ENCODE measurements at regions not wholly inside any gene's neighbourhood (a gene's known extent, or its start where the extent isn't known, plus 50 kb on each side); places are given as distances from the start of the nearest gene placed in this dataset.

- peak overlapping the region in 1 of 10 donors; percentile 67 for H3K27ac Mint-ChIP-seq
- H3K27me3 Mint-ChIP-seq = peaks cover 2 to 15% (median 8%) of the 10 kb centered on the region in 5 donors
- no peaks in the 10 kb centered on the region for H3K9me3 Mint-ChIP-seq
- H3K4me3 Mint-ChIP-seq = no peak overlapping the region
- POLR2A ChIA-PET = no interaction called here
- DNase-seq (no peak), ATAC-seq (no peak)
- H3K36me3 Mint-ChIP-seq = no peaks in the 10 kb centered on the region
- H3K4me1 Mint-ChIP-seq = peaks cover 0 to 19% (median 7%) of the 10 kb centered on the region in 4 donors
Observed at GRCh38 chr20:50280851-50281655, 90.4 kb downstream of the CEBPB start.

DNA sequence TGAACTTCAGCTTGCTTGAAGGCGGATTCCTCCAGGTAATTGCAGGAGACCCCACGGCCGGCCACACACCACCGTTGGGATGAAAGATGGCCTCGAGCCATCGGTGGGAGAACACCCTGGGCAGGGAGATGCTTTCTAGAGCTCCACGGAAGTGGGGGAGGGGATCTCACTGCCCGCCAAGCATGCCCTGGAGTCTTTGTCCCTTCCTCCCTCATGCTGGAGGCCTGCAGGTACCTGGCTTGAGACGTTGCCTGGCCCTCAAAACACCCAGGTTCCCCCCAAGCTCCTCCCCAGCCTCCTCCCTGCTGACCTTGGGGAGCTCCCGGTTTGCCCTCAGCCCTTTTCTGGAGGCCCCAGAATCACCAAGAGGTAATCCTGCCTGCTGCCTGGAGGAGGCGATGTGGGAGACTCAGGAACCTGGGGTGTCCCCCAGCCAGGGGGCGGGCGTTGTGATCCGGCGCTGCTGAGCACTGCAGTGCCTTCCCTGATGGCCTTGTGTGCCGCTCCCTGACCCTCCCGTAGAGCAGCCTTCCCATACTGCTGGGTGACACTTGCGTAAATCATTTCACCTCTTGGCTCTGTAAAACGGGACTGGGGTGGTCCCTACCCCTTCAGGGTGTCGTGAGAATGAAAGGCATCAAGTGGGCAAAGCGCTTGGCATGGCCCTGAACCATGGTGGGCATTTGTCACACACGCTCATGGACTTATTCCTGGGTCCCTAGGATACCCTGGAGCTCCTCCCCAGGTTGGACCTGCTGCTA is 91.4 kb downstream of the CEBPB start:
- no peak overlapping the region for H3K27ac Mint-ChIP-seq
- no peak overlapping the region for H3K4me3 Mint-ChIP-seq
- ATAC-seq (no peak), DNase-seq (no peak)
- no peaks in the 10 kb centered on the region for H3K36me3 Mint-ChIP-seq
- peaks cover 2 to 12% (median 8%) of the 10 kb centered on the region in 5 donors for H3K27me3 Mint-ChIP-seq
- POLR2A ChIA-PET = no interaction called here
- H3K9me3 Mint-ChIP-seq = no peaks in the 10 kb centered on the region
- peaks cover 0 to 22% (median 7%) of the 10 kb centered on the region in 4 donors for H3K4me1 Mint-ChIP-seq

DNA sequence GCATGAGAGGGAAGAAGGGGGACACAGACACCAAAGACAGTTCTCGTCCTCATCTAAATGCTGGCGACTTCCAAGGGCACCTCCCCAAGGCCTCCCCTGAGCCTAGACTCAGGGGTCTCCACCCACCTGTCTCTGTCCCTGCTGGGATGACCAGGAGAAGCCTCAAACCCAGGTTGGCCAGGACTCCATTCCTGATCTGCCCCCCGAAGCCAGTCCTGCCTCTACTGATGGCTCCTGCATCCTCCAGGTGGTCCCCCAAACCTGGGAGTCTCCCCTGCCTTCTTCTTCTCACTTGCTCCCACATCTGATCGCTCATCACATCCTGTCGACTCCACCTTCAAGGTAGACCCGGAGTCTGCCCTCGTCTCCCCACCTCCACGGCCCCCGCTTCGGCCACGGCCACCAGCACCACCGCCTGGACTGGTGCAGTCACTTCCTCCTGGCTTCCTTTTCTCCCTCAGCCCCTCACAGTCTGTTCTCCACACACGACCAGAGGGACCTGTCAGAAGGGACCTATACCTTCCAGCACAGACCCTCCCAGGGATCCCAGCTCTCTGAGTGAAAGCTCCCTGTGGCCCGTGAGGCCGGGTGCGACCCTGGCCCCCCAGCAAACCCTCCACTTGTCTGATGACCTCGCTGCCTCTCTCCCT is 92.1 kb downstream of the CEBPB start:
- Mint-ChIP-seq H3K4me3 (no peak overlapping the region), H3K27me3 (peaks cover 2 to 9% (median 8%) of the 10 kb centered on the region in 5 donors), H3K9me3 (no peaks in the 10 kb centered on the region), H3K4me1 (peaks cover 0 to 22% (median 7%) of the 10 kb centered on the region in 4 donors), H3K27ac (peak overlapping the region in 1 of 10 donors; percentile 41), H3K36me3 (no peaks in the 10 kb centered on the region)
- no peak for ATAC-seq
- no peak for DNase-seq
- POLR2A ChIA-PET = no interaction called here

DNA sequence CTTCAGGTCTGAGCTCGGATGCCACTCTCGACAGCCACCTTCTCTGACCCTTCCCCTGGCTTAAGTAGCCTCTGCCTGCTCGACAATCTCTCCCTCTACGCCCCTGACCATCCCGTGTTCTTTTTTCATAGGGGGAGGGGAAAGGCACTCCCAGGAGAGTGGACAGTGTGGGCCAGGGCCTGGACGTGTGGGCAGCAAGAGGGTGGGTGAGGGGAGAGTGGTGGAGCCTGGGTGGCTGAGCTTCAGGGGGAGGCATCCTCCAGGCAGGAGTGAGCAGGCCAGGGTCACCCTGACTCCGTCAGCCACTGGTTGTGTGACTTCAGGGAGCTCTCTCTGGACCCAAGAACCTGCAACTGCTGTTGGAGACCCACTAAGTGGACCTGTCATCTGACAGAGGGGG is 92.7 kb downstream of the CEBPB start:
- H3K4me3 Mint-ChIP-seq = no peak overlapping the region
- ATAC-seq = no peak
- DNase-seq = no peak
- peaks cover 0 to 22% (median 7%) of the 10 kb centered on the region in 4 donors for H3K4me1 Mint-ChIP-seq
- H3K27me3 Mint-ChIP-seq = peaks cover 5 to 14% (median 8%) of the 10 kb centered on the region in 5 donors
- H3K9me3 Mint-ChIP-seq = no peaks in the 10 kb centered on the region
- peak overlapping the region in 1 of 10 donors; percentile 41 for H3K27ac Mint-ChIP-seq
- POLR2A ChIA-PET = no interaction called here
- H3K36me3 Mint-ChIP-seq = no peaks in the 10 kb centered on the region

- Mint-ChIP-seq H3K4me3 (no peak overlapping the region), H3K27ac (no peak overlapping the region), H3K36me3 (no peaks in the 10 kb centered on the region), H3K27me3 (peaks cover 5 to 20% (median 8%) of the 10 kb centered on the region in 5 donors), H3K4me1 (peaks cover 0 to 22% (median 7%) of the 10 kb centered on the region in 4 donors), H3K9me3 (no peaks in the 10 kb centered on the region)
- DNase-seq (no peak), ATAC-seq (no peak)
- POLR2A ChIA-PET = no interaction called here
Observed at GRCh38 chr20:50283922-50284810, 93.5 kb downstream of the CEBPB start.

GRCh38 chr20:50284811-50285375 is 94.3 kb downstream of the CEBPB start:
- Mint-ChIP-seq H3K27me3 (peaks cover 6 to 25% (median 11%) of the 10 kb centered on the region in 5 donors), H3K4me3 (no peak overlapping the region), H3K4me1 (peaks cover 0 to 22% (median 7%) of the 10 kb centered on the region in 4 donors), H3K9me3 (no peaks in the 10 kb centered on the region), H3K27ac (peak overlapping the region in 1 of 10 donors; percentile 11), H3K36me3 (no peaks in the 10 kb centered on the region)
- POLR2A ChIA-PET = no interaction called here
- DNase-seq (no peak), ATAC-seq (no peak)

DNA sequence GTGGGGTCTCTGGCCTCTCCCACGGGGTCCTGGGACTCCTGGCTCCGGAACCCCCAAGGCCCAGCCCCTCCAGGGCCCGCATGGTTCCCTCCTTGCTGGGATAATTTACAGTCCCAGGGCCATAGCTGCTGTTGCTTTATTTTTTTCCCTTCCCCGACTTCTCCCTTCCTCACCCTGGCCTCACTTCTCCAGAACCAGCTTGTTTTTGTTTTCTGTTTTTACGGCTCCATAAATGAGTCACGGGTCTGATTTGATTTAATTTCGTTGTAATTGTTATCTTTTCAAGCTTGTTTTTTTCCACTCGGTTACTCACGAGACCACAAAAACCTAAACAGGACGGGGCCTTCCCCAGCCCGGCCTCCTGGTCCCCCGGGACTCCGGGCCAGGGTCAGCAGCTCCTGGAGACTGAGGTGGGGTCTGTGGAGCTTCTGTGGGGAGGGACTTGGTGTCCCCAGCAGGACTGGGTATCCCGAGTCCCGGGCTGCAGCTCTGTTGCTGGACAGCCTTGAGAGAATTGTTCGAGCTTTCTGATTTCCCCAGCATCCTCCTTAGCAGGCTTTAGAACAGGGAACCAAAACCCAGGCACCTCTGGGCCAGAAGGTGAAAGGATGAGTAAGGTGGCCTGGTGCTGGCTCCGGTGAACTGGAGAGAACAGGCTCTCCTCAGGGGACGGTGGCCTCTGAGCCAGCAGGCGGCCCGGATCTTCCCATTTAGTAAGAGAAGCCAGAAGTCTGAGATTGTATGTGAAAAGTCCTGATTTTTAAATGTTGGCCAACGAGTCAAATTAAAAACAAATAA is 94.9 kb downstream of the CEBPB start:
- ATAC-seq (no peak), DNase-seq (no peak)
- Mint-ChIP-seq H3K9me3 (no peaks in the 10 kb centered on the region), H3K27ac (peak overlapping the region in 1 of 10 donors; percentile 11), H3K4me1 (peaks cover 0 to 22% (median 7%) of the 10 kb centered on the region in 4 donors), H3K27me3 (peaks cover 8 to 31% (median 13%) of the 10 kb centered on the region in 5 donors), H3K36me3 (no peaks in the 10 kb centered on the region), H3K4me3 (peak overlapping the region in 1 of 10 donors; percentile 21)
- POLR2A ChIA-PET = interaction anchor here (0.6 kb wide), 1 partner anchor 736 kb away, joined by 3 read pairs; no protein-coding TSS in a partner anchor

DNA sequence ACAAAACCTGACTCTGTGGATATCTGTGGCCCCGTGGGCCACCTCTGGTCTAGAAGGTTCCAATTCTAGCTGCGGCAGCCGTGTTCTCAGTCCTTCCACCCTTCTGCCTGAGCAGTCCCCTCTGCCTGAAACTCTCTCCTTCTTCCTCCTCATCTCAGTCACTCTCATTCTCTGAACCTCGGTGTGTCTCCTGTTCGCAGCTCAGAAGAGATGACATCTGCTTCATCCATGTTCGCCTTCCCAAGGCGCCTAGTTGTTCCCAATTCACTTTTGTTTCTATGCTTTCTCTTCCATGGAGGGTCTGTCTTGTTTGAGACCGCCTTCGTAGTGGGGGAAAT is 95.5 kb downstream of the CEBPB start:
- H3K4me3 Mint-ChIP-seq = peak overlapping the region in 1 of 10 donors; percentile 15
- peaks cover 6 to 37% (median 16%) of the 10 kb centered on the region in 5 donors for H3K27me3 Mint-ChIP-seq
- peak overlapping the region in 2 of 10 donors; percentile 11 to 42 for H3K27ac Mint-ChIP-seq
- ATAC-seq (no peak), DNase-seq (no peak)
- POLR2A ChIA-PET = no interaction called here
- no peaks in the 10 kb centered on the region for H3K36me3 Mint-ChIP-seq
- H3K9me3 Mint-ChIP-seq = no peaks in the 10 kb centered on the region
- peaks cover 0 to 22% (median 7%) of the 10 kb centered on the region in 4 donors for H3K4me1 Mint-ChIP-seq

- ATAC-seq = no peak
- Mint-ChIP-seq H3K4me1 (peaks cover 0 to 22% (median 7%) of the 10 kb centered on the region in 4 donors), H3K9me3 (no peaks in the 10 kb centered on the region), H3K36me3 (no peaks in the 10 kb centered on the region), H3K27ac (peak overlapping the region in 1 of 10 donors; percentile 11), H3K4me3 (no peak overlapping the region), H3K27me3 (peaks cover 4 to 39% (median 20%) of the 10 kb centered on the region in 5 donors)
- no peak for DNase-seq
- POLR2A ChIA-PET = no interaction called here
Observed at GRCh38 chr20:50286609-50287008, 96.0 kb downstream of the CEBPB start.

GRCh38 chr20:50287512-50287911 is 96.9 kb downstream of the CEBPB start:
- H3K36me3 Mint-ChIP-seq = no peaks in the 10 kb centered on the region
- no peaks in the 10 kb centered on the region for H3K9me3 Mint-ChIP-seq
- no peak for DNase-seq
- H3K27me3 Mint-ChIP-seq = peaks cover 4 to 36% (median 20%) of the 10 kb centered on the region in 5 donors
- POLR2A ChIA-PET = no interaction called here
- peaks cover 0 to 22% (median 7%) of the 10 kb centered on the region in 4 donors for H3K4me1 Mint-ChIP-seq
- no peak overlapping the region for H3K4me3 Mint-ChIP-seq
- no peak overlapping the region for H3K27ac Mint-ChIP-seq
- no peak for ATAC-seq

DNA sequence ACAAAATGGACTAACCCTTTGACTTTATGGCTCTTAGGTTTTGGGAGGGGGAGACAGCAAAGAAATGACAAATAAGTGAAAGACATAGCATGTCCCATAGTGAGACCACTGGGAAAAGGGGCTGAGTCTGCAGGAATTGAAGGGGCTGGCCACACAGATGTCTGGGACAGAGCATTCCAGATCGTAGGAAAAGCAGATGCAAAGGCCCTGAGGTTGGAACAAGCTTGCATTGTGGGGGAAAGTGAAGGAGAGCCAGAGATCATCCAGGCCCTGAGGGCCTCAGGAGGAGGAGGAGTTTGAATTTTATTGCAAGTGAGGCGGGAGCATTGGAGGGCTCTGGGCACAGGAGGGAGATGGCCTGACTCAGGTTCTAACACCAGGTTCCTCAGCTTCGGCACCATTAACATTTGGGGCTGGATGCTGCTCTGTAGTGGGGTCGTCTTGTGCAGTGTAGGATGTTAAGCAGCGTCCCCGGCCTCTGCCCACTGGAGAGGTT is 97.5 kb downstream of the CEBPB start:
- ATAC-seq = no peak
- POLR2A ChIA-PET = no interaction called here

More for the DNA sequence above, 97.5 kb downstream of the CEBPB start:
- Mint-ChIP-seq H3K27me3 (peaks cover 3 to 30% (median 16%) of the 10 kb centered on the region in 5 donors), H3K27ac (peak overlapping the region in 2 of 10 donors; percentile 26 to 50), H3K36me3 (no peaks in the 10 kb centered on the region), H3K4me1 (peaks cover 0 to 17% (median 1%) of the 10 kb centered on the region in 4 donors), H3K9me3 (no peaks in the 10 kb centered on the region), H3K4me3 (no peak overlapping the region)
- DNase-seq = no peak
